A549 (cell line): ENCODE measurements at regions not wholly inside any gene's neighbourhood (a gene's known extent, or its start where the extent isn't known, plus 50 kb on each side); places are given as distances from the start of the nearest gene placed in this dataset.

Source experiments
- ATAC-seq, 2 experiments: fragments of 200-7000 bp in 1 of 2; fragments of >200 bp in 1 of 2; cut with Nextera tagmentation in 1 of 2; cut with Tn5 transposase in 1 of 2; 3 replicates each; pipeline versions ENCODE4 v1.8.0 to v1.9.1; 2018 to 2020; ENCODE audit warnings: mild to moderate bottlenecking in 1 of 2, moderate library complexity in 1 of 2
- CTCF ChIA-PET: fragments of 300-600 bp; sonication (Branson Sonifier 250); formaldehyde crosslinking; extraction: SDS; loops from one replicate; lab custom pipeline; 2021; ENCODE audit warnings: antibody characterized with exemption, inconsistent platforms; lab: Yijun Ruan, JAX
- POLR2A ChIA-PET: fragments of 350-600 bp; formaldehyde crosslinking; extraction: SDS; loops from one replicate; lab custom pipeline; 2021; ENCODE audit warnings: antibody characterized with exemption, inconsistent platforms; lab: Yijun Ruan, JAX
- DNase-seq, 2 experiments: peaks; one replicate each; pipeline versions ENCODE4 v3.0.0 to v3.0.0-alpha.2; 2011 to 2016; ENCODE audit warnings: low read depth in 1 of 2, low spot score in 1 of 2
- FAIRE-seq: peaks from 2 replicates; lab custom pipeline; 2011; peaks lifted over from hg19 to GRCh38; lab: Jason Lieb, UNC
- H3K27ac ChIP-seq, 2 experiments: fragments of >200 bp; sonication (Bioruptor Twin); formaldehyde crosslinking; 3 replicates each; pipeline ENCODE4 v1.5.1; 2016 to 2017
- H3K4me1 ChIP-seq: fragments of >200 bp; sonication (Bioruptor Twin); formaldehyde crosslinking; 3 replicates; pipeline ENCODE4 v1.6.1; 2016
- H3K4me2 ChIP-seq: fragments of >200 bp; sonication (Bioruptor Twin); formaldehyde crosslinking; 3 replicates; pipeline ENCODE4 v1.6.1; 2016
- H3K4me3 ChIP-seq: fragments of >200 bp; sonication (Bioruptor Twin); formaldehyde crosslinking; 3 replicates; pipeline ENCODE4 v1.5.1; 2016
- H3K9me3 ChIP-seq: fragments of >200 bp; sonication (Bioruptor Twin); formaldehyde crosslinking; 3 replicates; pipeline ENCODE4 v1.6.1; 2016
- BCL3 ChIP-seq: fragments of >200 bp; sonication (Bioruptor Twin); formaldehyde crosslinking; IDR thresholded peaks from 3 replicates; pipeline ENCODE4 v1.6.1; 2016
- CBX2 ChIP-seq: fragments of 200-600 bp; sonication (generic); IDR thresholded peaks from 2 replicates; pipeline ENCODE4 v1.6.1; 2016; ENCODE audit warnings: low read depth, mild to moderate bottlenecking, borderline replicate concordance
- CBX8 ChIP-seq: fragments of 200-600 bp; sonication (generic); IDR thresholded peaks from 2 replicates; pipeline ENCODE4 v1.6.1; 2016
- CEBPB ChIP-seq, 2 experiments: fragments of >200 bp in 1 of 2; sonication (Bioruptor Twin) in 1 of 2; formaldehyde crosslinking in 1 of 2; IDR thresholded peaks; 2 replicates each; pipeline ENCODE4 v1.6.1; 2012 to 2016
- CTCF ChIP-seq: fragments of >200 bp; sonication (Bioruptor Twin); formaldehyde crosslinking; IDR thresholded peaks from 3 replicates; pipeline ENCODE4 v1.5.1; 2016
- E2F6 ChIP-seq: IDR thresholded peaks from 2 replicates; pipeline ENCODE4 v1.6.1; 2012; ENCODE audit warnings: low read depth, borderline replicate concordance
- ELK1 ChIP-seq: fragments of 150-350 bp; IDR thresholded peaks from 2 replicates; pipeline ENCODE4 v1.6.1; 2014; ENCODE audit warnings: low read depth, mild to moderate bottlenecking, low read length
- EP300 ChIP-seq, 2 experiments: fragments of >200 bp; sonication (Bioruptor Twin); formaldehyde crosslinking; IDR thresholded peaks; 2 replicates in 1 of 2; 3 replicates in 1 of 2; pipeline ENCODE4 v1.6.1; 2016 to 2017
- FOSL2 ChIP-seq, 2 experiments: fragments of 450-650 bp in 1 of 2; fragments of >200 bp in 1 of 2; sonication (Bioruptor Twin) in 1 of 2; formaldehyde crosslinking; IDR thresholded peaks; 2 replicates each; pipeline versions ENCODE4 v1.5.0 to v1.6.1; 2016 to 2020; ENCODE audit warnings: mild to moderate bottlenecking in 1 of 2, moderate library complexity in 1 of 2
- FOXS1 ChIP-seq: fragments of 250-450 bp; sonication (Bioruptor Pico); IDR thresholded peaks from 2 replicates; pipeline ENCODE4 v1.5.0; 2020; ENCODE audit warnings: mild to moderate bottlenecking, moderate library complexity
- HES2 ChIP-seq: fragments of >200 bp; sonication (Bioruptor Twin); formaldehyde crosslinking; IDR thresholded peaks from 2 replicates; pipeline ENCODE4 v1.6.1; 2016
- HMGXB4 ChIP-seq: fragments of 250-450 bp; sonication (Bioruptor Pico); IDR thresholded peaks from 2 replicates; pipeline ENCODE4 v1.5.0; 2021; ENCODE audit warnings: mild to moderate bottlenecking, moderate library complexity, borderline replicate concordance
- HOXA7 ChIP-seq: fragments of 250-450 bp; sonication (Bioruptor Pico); IDR thresholded peaks from 2 replicates; pipeline ENCODE4 v1.5.0; 2020; ENCODE audit warnings: mild to moderate bottlenecking, moderate library complexity
- HOXB5 ChIP-seq: fragments of 250-450 bp; sonication (Bioruptor Pico); IDR thresholded peaks from 2 replicates; pipeline ENCODE4 v1.5.0; 2020; ENCODE audit warnings: mild to moderate bottlenecking, moderate library complexity
- KDM5A ChIP-seq: fragments of 200-600 bp; sonication (generic); IDR thresholded peaks from 2 replicates; pipeline ENCODE4 v1.6.1; 2016; ENCODE audit warnings: antibody characterized with exemption, mild to moderate bottlenecking
- MAFK ChIP-seq: fragments of 450-650 bp; IDR thresholded peaks from 2 replicates; pipeline ENCODE4 v1.6.1; 2014; ENCODE audit not compliant: partially characterized antibody
- MAX ChIP-seq: IDR thresholded peaks from 2 replicates; pipeline ENCODE4 v1.6.1; 2012
- MAZ ChIP-seq: fragments of 150-350 bp; IDR thresholded peaks from 2 replicates; pipeline ENCODE4 v1.6.1; 2014; ENCODE audit warnings: antibody characterized with exemption, low read depth, low read length, borderline replicate concordance
- NPAS2 ChIP-seq: fragments of 250-450 bp; sonication (Bioruptor Pico); IDR thresholded peaks from 2 replicates; pipeline ENCODE4 v1.8.0; 2022; ENCODE audit warnings: mild to moderate bottlenecking, moderate library complexity, borderline replicate concordance
- NR3C1 ChIP-seq: fragments of >200 bp; sonication (Bioruptor Twin); formaldehyde crosslinking; IDR thresholded peaks from 3 replicates; pipeline ENCODE4 v1.6.1; 2017
- PBX3 ChIP-seq: IDR thresholded peaks from 2 replicates; pipeline ENCODE4 v1.6.1; 2012
- POLR2A ChIP-seq: IDR thresholded peaks from 2 replicates; pipeline ENCODE4 v1.6.1; 2012; ENCODE audit warnings: mild to moderate bottlenecking, low read length
- RAD21 ChIP-seq, 2 experiments: fragments of >200 bp in 1 of 2; sonication (Bioruptor Twin) in 1 of 2; formaldehyde crosslinking in 1 of 2; IDR thresholded peaks in 1 of 2; conservative IDR thresholded peaks in 1 of 2; 2 replicates in 1 of 2; 3 replicates in 1 of 2; pipeline ENCODE4 v1.6.1; 2012 to 2018; ENCODE audit warnings: inconsistent platforms in 1 of 2
- SMC3 ChIP-seq: fragments of >200 bp; sonication (Bioruptor Twin); formaldehyde crosslinking; IDR thresholded peaks from 3 replicates; pipeline ENCODE4 v1.6.1; 2018; ENCODE audit warnings: inconsistent platforms
- TP53 ChIP-seq: fragments of 250-450 bp; sonication (Bioruptor Pico); IDR thresholded peaks from 2 replicates; pipeline ENCODE4 v1.5.0; 2021; ENCODE audit warnings: mild to moderate bottlenecking, moderate library complexity
- USF2 ChIP-seq: fragments of 450-650 bp; IDR thresholded peaks from 2 replicates; pipeline ENCODE4 v1.6.1; 2014; ENCODE audit warnings: antibody characterized with exemption
- ZFP36 ChIP-seq: fragments of 450-650 bp; IDR thresholded peaks from 2 replicates; pipeline ENCODE4 v1.6.1; 2014; ENCODE audit warnings: borderline replicate concordance; ENCODE audit not compliant: partially characterized antibody
- ZSCAN20 ChIP-seq: fragments of 250-450 bp; sonication (Bioruptor Pico); IDR thresholded peaks from 2 replicates; pipeline ENCODE4 v1.8.0; 2022; ENCODE audit warnings: mild to moderate bottlenecking, moderate library complexity
- WGBS: methylation state at CpG from one replicate; pipeline ENCODE4 v1.1.6; 2017; ENCODE audit errors: missing lambda C conversion rate; 5-methylcytosine and 5-hydroxymethylcytosine counted together

GRCh38 chr20:52524861-52525260 lies 333.3 kb upstream of the ZFP64 start:
- Histone ChIP-seq H3K4me2 (no peak overlapping the region), H3K9me3 (no peaks in the 10 kb centered on the region), H3K4me3 (no peak overlapping the region), H3K4me1 (no peaks in the 10 kb centered on the region), H3K27ac (no peak overlapping the region)
- WGBS, result 1% methylated on average over 2 of the region's 2 CpGs
- ATAC-seq (no peak), FAIRE-seq (no peak), DNase-seq (no peak)
- ChIA-PET CTCF (no interaction called here), POLR2A (no interaction called here)
- TF ChIP-seq POLR2A (no peak), USF2 (no peak), ZFP36 (no peak), CBX8 (no peak), HOXA7 (CRISPR knock-in tag) (no peak), MAFK (no peak), FOXS1 (CRISPR knock-in tag) (no peak), BCL3 (no peak), CTCF (no peak), NR3C1 (no peak), HOXB5 (CRISPR knock-in tag) (no peak), MAZ (no peak), ZSCAN20 (CRISPR knock-in tag) (no peak), MAX (no peak)

GRCh38 chr20:52518735-52519134 lies 327.2 kb upstream of the ZFP64 start:
- no peak for DNase-seq
- Histone ChIP-seq H3K4me1 (no peaks in the 10 kb centered on the region), H3K4me2 (no peak overlapping the region), H3K4me3 (no peak overlapping the region), H3K27ac (no peak overlapping the region), H3K9me3 (no peaks in the 10 kb centered on the region)
- 16% methylated on average over 3 of the region's 3 CpGs for WGBS
- FAIRE-seq, result no peak
- ChIA-PET CTCF (no interaction called here), POLR2A (no interaction called here)
- ATAC-seq, result no peak
- TF ChIP-seq NPAS2 (CRISPR knock-in tag) (no peak), TP53 (CRISPR knock-in tag) (no peak), SMC3 (no peak), CBX2 (no peak), E2F6 (no peak), ELK1 (no peak), ZFP36 (no peak), HMGXB4 (CRISPR knock-in tag) (no peak), RAD21 (conservative IDR thresholded peaks at IDR 0.05 in 1 of 2, IDR thresholded peaks at IDR 0.05 in 1 of 2) (no peak), BCL3 (no peak), CEBPB (IDR thresholded peaks at IDR 0.05) (no peak), KDM5A (no peak), PBX3 (no peak), EP300 (IDR thresholded peaks at IDR 0.05) (no peak), FOSL2 (IDR thresholded peaks at IDR 0.05) (no peak), FOSL2 (CRISPR knock-in tag; IDR thresholded peaks at IDR 0.05) (no peak), NR3C1 (no peak), HES2 (no peak), ZSCAN20 (CRISPR knock-in tag) (no peak)
